ENCODE measurements at regions not wholly inside any gene's neighbourhood (a gene's known extent, or its start where the extent isn't known, plus 50 kb on each side); places are given as distances from the start of the nearest gene placed in this dataset.

DNA sequence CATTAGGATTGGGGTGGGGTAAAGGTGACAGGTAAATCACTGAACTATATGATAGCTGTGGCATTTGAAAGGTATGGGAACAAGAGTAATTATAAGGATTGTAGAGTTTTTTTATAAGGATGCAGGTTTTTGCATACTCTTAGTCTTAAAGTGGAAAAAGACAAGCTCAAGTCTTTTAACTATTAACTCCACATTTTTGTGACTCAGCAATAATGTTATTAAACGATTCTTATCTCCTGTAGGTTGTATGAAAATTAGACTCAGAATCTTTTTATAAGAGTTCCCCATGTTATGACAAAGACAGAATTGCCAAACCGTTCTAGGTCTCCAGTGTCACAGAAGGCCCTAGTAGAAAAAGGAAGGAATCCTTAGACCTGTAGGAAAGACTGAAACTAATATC, 49.9 kb upstream of the TTLL7 start:
- Histone ChIP-seq H3K27me3 (ENCODE audit: insufficient read depth, low read depth, low read length) (no peaks in the 10 kb centered on the region), H3K9ac (ENCODE audit: low read length) (no peak overlapping the region), H3F3A (ENCODE audit: insufficient read depth, low read length, poor library complexity, severe bottlenecking) (no peaks in the 10 kb centered on the region), H3K36me3 (ENCODE audit: insufficient read depth, low read length) (no peaks in the 10 kb centered on the region), H2AFZ (ENCODE audit: low read depth, low read length) (no peak overlapping the region), H3K4me3 (ENCODE audit: low read length) (no peak overlapping the region), H3K4me2 (ENCODE audit: low read length) (no peak overlapping the region), H3K27ac (ENCODE audit: low read length) (no peak overlapping the region), H3K79me2 (replicated peaks; ENCODE audit: insufficient read depth, low read length) (no peaks in the 10 kb centered on the region), H3K9me2 (ENCODE audit: insufficient read depth, low read length) (no peaks in the 10 kb centered on the region), H3K9me3 (ENCODE audit: low read length) (no peaks in the 10 kb centered on the region), H4K20me1 (ENCODE audit: insufficient read depth) (no peaks in the 10 kb centered on the region)
- TF ChIP-seq CTCF (IDR thresholded peaks at IDR 0.05; ENCODE audit: poor library complexity, severe bottlenecking) (no peak), MXI1 (conservative IDR thresholded peaks at IDR 0.05; ENCODE audit: poor library complexity, severe bottlenecking) (no peak), SMC3 (conservative IDR thresholded peaks at IDR 0.05; ENCODE audit: poor library complexity) (no peak), EP300 (conservative IDR thresholded peaks at IDR 0.05; ENCODE audit: poor library complexity, severe bottlenecking) (no peak), TAF1 (IDR thresholded peaks at IDR 0.05; ENCODE audit: low read depth) (no peak), RAD21 (conservative IDR thresholded peaks at IDR 0.05) (no peak), REST (IDR thresholded peaks at IDR 0.05; ENCODE audit: borderline replicate concordance) (no peak), EZH2 (IDR thresholded peaks at IDR 0.05; ENCODE audit: borderline replicate concordance, insufficient read depth, low read length, poor library complexity, severe bottlenecking) (no peak), POLR2AphosphoS5 (IDR thresholded peaks at IDR 0.05) (no peak)

Data from neural cell (in vitro differentiated cells).